Progenitor cell of endocrine pancreas (in vitro differentiated cells): ENCODE measurements at regions not wholly inside any gene's neighbourhood (a gene's known extent, or its start where the extent isn't known, plus 50 kb on each side); places are given as distances from the start of the nearest gene placed in this dataset.

Experiments used
- DNase-seq: peaks from one replicate; pipeline ENCODE4 v3.0.0; 2021; ENCODE audit warnings: low spot score; ENCODE audit not compliant: unreplicated experiment
- H3K27ac Mint-ChIP-seq: 2 replicates; pipeline ENCODE4 v1.8.0; 2021; ENCODE audit warnings: mild to moderate bottlenecking, moderate library complexity, mixed read lengths
- H3K27me3 Mint-ChIP-seq: 2 replicates; pipeline ENCODE4 v1.8.0; 2021; ENCODE audit warnings: mixed read lengths
- H3K36me3 Mint-ChIP-seq: 2 replicates; pipeline ENCODE4 v1.8.0; 2022; ENCODE audit warnings: mixed read lengths; ENCODE audit not compliant: insufficient read depth
- H3K4me1 Mint-ChIP-seq: 2 replicates; pipeline ENCODE4 v1.8.0; 2021; ENCODE audit warnings: low read depth, mixed read lengths
- H3K4me3 Mint-ChIP-seq: 2 replicates; pipeline ENCODE4 v1.8.0; 2021; ENCODE audit warnings: low read depth, mild to moderate bottlenecking, moderate library complexity, mixed read lengths
- H3K9me3 Mint-ChIP-seq: 2 replicates; pipeline ENCODE4 v1.8.0; 2021; ENCODE audit warnings: low read depth, mixed read lengths
- CTCF ChIP-seq: fragments of 200-600 bp; sonication (generic); IDR thresholded peaks from one replicate; pipeline ENCODE4 v1.5.0; 2021; ENCODE audit warnings: antibody characterized with exemption, mild to moderate bottlenecking; ENCODE audit not compliant: unreplicated experiment

GRCh38 chr21:16492892-16493291, 763.1 kb downstream of the USP25 start:
- TF ChIP-seq CTCF, result no peak
- Mint-ChIP-seq H3K27ac (no peak overlapping the region), H3K4me3 (no peak overlapping the region)

DNA sequence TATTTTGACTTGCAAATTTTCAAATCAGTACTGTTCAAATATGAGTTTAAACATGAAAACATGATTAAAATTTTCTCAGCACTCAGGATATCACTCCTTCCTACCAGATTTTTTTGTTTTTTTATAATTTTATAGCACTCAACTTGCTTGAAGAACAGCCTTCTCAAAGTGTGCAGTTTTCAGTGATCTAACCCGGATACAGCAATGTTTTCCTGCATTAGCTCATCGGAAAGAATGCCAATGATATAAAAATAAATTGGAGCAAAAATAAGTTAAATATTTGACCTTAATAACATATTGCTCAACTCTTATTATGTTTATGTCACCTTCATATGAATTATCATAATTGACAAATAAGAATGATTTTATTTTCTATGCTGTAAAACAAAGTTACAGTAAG, 766.8 kb downstream of the USP25 start:
- Mint-ChIP-seq H3K4me3 (no peak overlapping the region), H3K36me3 (peaks cover 2% of the 10 kb centered on the region), H3K4me1 (peaks cover 3% of the 10 kb centered on the region), H3K9me3 (peaks cover 9% of the 10 kb centered on the region), H3K27ac (no peak overlapping the region), H3K27me3 (no peaks in the 10 kb centered on the region)
- no peak for TF ChIP-seq CTCF
- DNase-seq, result no peak

More at GRCh38 chr21:16492892-16493291, 763.1 kb downstream of the USP25 start:
- no peaks in the 10 kb centered on the region for H3K27me3 Mint-ChIP-seq
- peaks cover 4% of the 10 kb centered on the region for H3K9me3 Mint-ChIP-seq
- H3K36me3 Mint-ChIP-seq, result peaks cover under 1% of the 10 kb centered on the region
- peaks cover 3% of the 10 kb centered on the region for H3K4me1 Mint-ChIP-seq
- DNase-seq, result no peak

GRCh38 chr21:16500271-16500670, 770.5 kb downstream of the USP25 start:
- H3K4me3 Mint-ChIP-seq, result no peak overlapping the region
- H3K27me3 Mint-ChIP-seq, result no peaks in the 10 kb centered on the region
- peaks cover 9% of the 10 kb centered on the region for H3K9me3 Mint-ChIP-seq
- H3K4me1 Mint-ChIP-seq, result no peaks in the 10 kb centered on the region
- DNase-seq, result no peak
- H3K27ac Mint-ChIP-seq, result no peak overlapping the region
- TF ChIP-seq CTCF, result no peak
- peaks cover 2% of the 10 kb centered on the region for H3K36me3 Mint-ChIP-seq

GRCh38 chr21:16502273-16502672, 772.5 kb downstream of the USP25 start:
- Mint-ChIP-seq H3K27ac (no peak overlapping the region), H3K36me3 (peaks cover 2% of the 10 kb centered on the region), H3K4me1 (no peaks in the 10 kb centered on the region)

DNA sequence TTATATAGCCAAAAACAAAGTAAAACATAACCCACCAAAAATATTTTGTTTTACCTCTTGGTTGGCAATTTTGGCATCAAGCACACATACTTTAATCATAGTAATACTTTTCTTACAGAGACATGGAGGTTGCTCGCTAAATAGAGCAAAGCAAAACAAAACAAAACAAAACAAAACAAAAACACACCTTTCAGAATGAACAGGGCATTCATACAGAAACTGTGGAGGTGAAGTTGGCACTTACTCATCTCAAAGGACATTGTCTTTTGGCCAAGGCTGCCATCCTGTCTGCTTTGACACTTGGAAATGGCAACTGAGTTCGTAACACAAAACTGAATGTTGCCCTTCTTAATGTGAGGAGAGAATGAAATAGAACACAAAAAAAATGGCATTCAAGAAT, 773.1 kb downstream of the USP25 start:
- Mint-ChIP-seq H3K4me1 (peaks cover 3% of the 10 kb centered on the region), H3K36me3 (peaks cover 1% of the 10 kb centered on the region), H3K4me3 (no peak overlapping the region), H3K27me3 (no peaks in the 10 kb centered on the region), H3K27ac (no peak overlapping the region), H3K9me3 (peaks cover 5% of the 10 kb centered on the region)
- no peak for DNase-seq
- no peak for TF ChIP-seq CTCF

More at GRCh38 chr21:16502273-16502672, 772.5 kb downstream of the USP25 start:
- H3K9me3 Mint-ChIP-seq, result peaks cover 9% of the 10 kb centered on the region
- DNase-seq, result no peak
- no peaks in the 10 kb centered on the region for H3K27me3 Mint-ChIP-seq
- no peak for TF ChIP-seq CTCF
- H3K4me3 Mint-ChIP-seq, result no peak overlapping the region
